Occipital lobe (tissue), 1 donor: ENCODE measurements at regions not wholly inside any gene's neighbourhood (a gene's known extent, or its start where the extent isn't known, plus 50 kb on each side); places are given as distances from the start of the nearest gene placed in this dataset.

Source experiments
- DNase-seq: peaks from one replicate; lab custom pipeline; 2025; lab: John Stamatoyannopoulos, UW

DNA sequence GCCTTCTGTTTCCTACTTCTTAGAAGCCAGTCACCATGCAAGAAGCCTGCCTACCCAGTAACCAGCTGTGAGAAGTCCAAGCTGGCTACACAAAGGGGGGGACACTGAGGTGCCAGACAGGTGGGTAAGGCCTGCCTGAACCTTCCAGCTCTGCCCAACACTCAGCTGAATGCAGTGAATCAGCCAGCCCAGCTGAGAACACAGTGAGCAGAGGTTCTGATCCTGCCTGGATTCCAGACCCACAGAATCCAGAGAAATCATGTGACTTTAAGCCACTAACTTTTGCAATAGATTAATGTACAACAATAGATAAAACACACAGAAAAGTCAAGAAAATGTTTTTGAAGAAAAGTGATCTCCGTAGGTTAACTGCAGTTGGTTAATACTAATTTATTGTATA is 151.7 kb downstream of the EFNB2 start:
- DNase-seq: no peak

DNA sequence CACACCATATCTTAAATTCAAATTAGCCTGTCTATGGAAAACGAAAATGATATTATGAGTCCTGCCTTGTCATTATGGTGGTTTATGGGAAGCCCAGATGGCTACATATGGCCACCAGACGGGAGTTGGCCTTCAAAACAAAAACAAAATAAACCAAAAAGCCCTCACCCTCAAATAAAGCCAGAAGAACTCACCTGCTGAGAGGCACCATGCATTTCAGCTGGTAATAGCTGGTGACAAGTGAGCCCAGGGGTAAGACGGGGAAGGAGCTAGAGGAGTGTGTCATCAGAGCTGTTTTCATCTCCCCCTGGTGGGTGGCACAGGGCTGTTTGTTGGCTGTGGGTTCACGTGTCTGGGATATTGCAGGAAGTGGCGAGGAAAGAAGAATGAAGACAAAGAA is 152.9 kb downstream of the EFNB2 start:
- DNase-seq: no peak

GRCh38 chr13:106381091-106381490 is 154.4 kb downstream of the EFNB2 start:
- DNase-seq: no peak

- no peak for DNase-seq
Measured at GRCh38 chr13:106377931-106378662, 157.4 kb downstream of the EFNB2 start.

DNA sequence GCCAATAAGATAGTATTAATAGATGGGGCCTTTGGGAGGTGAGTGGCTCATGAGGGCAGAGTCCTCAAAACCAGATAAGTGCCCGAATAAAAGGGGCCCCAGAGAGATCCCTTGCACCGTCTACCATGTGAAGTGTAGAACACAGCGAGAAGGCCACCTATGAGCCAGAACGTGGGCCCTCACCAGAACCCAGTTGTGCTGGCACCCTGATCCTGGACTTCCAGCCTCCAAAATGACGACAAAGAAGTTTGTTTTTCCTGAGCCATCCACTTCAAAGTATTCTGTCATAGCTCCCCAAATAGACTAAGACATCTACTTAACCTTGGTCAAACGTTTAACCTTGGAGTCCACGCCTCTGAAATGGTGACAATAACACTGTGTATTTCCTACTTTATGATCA is 158.1 kb downstream of the EFNB2 start:
- no peak for DNase-seq

GRCh38 chr13:106376401-106377112 is 158.9 kb downstream of the EFNB2 start:
- DNase-seq: peak; percentile 29

DNA sequence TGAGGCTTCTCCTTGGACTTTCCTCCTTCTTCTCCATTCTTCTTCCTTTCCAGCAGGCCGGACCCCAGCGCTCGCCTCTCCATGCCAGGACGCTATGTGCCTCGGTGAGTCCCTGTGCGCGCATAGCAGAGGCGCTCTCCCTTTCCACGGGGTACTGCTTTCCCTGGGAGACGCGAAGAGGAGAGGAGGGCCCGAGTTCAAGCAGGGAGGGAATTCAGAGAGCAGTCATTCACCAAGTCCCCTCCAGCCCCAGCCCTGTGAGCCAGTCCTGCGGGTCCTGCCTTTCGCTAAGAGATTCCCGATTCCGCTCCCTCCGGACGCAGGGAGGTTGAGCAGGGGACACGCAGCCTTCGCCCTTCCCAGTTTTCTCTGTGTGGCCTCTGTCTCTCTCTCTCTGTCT is 160.4 kb downstream of the EFNB2 start:
- no peak for DNase-seq

- no peak for DNase-seq
Measured at GRCh38 chr13:106374631-106375030, 160.8 kb downstream of the EFNB2 start.

- no peak for DNase-seq
Measured at GRCh38 chr13:106373989-106374572, 161.4 kb downstream of the EFNB2 start.

DNA sequence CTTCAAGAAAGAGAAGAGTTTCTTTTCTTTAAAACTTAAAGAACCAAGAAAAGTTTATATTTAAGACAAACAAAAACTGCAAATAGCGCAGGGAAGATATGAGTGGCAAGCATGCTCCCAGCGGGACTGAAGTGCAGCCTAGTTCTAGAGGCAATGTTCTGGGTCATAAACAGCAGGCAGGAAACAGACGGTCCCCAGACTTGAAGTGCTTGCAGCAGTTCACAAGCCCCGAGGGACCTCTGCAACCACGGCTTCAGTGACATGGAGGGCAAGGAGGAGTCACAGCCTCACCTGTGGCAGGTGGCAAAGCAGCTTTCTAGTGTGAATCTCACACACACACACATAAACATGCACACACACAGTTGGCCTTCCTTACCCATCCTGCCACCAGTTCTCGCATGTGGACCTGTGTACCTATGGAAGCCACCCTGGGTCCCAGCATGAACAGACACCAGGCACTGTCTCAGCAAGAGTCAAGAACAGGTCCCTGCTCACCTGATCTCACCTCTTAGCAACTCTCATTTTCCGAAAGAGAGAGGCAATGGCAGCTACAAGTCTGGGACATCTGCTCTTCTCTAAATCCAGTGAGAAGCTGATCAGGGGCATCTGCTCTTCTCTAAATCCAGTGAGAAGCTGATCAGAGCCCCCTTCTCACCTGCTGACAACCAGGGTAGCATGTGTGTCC is 162.0 kb downstream of the EFNB2 start:
- no peak for DNase-seq

DNA sequence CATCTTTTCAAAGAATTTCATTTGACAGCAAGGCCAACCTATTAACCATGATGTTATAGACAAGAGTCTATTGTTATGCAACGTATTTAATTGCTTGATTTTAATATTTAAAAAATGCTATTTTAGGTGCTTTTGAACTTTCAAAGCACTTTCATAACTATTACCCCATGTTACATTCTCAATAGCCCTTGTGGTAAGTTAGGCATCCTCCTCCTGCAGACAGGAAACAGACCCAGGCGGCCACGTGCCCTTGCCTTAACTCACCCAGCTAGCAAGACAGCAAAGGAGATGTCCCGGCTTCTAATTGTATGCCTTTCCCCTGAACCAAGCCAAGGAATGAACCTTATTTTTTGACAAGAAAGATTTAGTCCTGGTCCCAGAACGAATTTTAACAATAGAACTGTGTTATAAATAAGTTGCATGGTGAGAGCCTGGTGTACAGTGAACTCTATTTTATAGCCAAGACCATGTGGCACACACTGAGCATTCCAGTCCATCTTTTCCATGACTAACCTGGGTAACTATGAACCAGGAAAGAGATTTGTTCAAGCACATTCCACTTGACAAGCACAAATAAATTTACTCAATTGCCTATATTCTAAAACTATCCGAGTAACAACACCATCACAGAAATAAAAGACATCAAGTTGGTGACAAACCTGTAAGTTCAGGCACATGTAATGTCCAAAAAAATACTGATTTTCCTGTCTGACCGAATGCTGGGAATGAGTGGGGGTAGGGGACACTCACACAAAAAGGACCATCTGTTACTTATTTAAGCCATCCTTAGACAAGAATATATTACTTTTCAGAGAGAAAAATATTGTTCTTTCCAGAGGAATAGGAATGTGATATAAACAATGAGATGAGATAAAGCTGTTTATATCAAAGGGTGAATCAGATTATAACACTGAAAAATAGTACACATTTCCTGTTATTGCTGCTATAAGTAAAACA is 163.0 kb downstream of the EFNB2 start:
- DNase-seq: no peak

DNA sequence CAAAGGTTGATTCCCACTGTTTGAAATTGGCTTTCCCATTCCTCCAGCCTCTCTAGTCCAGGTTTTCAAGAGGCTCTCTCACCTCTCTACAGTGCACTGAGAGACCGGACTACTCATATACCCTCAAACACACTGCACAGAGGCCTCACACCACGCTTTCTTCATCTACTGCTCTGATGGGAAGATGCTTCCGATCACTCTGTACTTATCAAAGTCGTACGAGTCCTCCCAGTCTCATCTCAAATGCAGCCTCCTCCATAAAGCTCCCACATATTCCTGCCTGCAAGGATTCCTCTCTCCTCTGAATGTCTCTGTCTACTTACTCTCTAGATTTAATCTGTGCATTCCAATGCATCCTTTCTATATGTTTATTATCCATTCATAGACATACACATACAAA is 164.4 kb downstream of the EFNB2 start:
- DNase-seq: no peak

GRCh38 chr13:106369858-106370257 is 165.6 kb downstream of the EFNB2 start:
- no peak for DNase-seq

DNA sequence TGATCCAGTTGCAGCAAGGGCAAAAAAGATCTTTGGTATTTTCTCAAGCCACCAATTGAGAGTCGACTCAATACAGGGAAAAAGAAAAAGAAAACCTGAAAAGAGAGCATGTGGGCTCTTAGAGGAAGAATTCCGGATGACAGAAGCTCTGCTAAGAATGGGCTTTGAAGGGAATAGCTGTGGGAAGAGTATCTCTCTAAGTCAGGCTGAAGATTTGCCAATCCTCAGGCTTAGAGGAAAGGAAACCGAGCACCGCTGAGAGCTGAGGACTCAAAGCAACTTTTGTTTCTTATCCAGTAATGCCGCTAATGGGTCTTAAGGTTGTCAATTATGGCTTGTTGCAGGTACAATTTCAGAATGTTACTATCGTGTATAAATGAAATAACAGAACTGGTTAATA is 166.4 kb downstream of the EFNB2 start:
- DNase-seq: no peak

- no peak for DNase-seq
Measured at GRCh38 chr13:106367361-106367971, 168.0 kb downstream of the EFNB2 start.

DNA sequence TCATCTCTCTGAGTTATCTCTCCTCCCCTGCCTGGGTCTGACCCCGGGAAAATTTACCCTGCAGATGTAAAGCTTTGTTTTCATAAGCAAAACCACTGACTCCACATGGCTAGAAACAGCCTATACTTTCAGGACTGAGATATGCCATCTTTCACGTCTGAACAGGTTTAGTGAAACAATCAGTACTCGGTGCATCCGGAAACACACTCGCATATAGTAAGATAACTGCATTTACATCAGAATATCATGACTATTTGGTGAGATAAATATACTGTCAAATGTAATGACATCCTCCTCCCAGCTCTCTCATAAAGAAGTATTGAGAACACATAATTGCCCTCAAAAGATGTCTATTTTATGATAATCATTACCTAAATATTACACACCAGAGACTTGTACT is 172.8 kb downstream of the EFNB2 start:
- DNase-seq: no peak

DNA sequence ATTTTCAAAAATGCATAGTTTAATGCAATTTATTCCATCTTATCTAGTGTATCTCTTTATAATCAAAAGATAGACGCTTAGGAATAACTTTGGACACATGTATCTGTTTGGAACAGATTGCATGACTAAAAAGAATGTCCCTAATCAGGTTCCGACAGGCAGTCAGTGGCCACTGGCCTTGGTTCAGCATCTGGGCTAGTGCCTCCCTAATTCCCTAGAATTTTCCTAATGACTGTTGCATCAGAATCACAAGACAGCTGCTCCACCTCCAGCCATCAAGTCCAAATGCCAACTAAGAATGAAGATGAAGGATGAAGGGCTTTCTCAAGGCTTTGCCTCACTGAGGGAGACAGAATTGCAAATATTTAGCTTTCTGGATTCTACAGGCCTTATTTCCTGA is 173.8 kb downstream of the EFNB2 start:
- no peak for DNase-seq

- no peak for DNase-seq
Measured at GRCh38 chr13:106357198-106357597, 178.3 kb downstream of the EFNB2 start.

DNA sequence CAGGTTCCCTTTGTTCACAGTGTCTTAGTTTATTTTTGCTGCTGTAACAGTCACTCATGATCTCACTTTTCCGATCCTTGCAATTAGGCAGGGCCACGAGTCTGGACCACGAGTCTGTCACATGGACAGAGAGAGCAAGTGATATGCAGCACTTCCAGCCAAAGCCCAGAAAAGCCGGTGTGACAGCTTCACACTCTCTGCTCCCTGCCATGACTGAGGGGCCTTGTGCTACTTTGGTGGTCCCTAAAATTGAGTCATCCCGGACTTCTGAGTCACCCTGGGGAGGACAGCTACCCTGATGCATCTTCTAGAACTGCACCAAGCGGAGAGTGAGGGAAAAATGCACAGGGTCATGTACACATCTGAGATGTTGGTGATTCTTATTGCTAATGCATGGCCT is 179.6 kb downstream of the EFNB2 start:
- DNase-seq: no peak

DNA sequence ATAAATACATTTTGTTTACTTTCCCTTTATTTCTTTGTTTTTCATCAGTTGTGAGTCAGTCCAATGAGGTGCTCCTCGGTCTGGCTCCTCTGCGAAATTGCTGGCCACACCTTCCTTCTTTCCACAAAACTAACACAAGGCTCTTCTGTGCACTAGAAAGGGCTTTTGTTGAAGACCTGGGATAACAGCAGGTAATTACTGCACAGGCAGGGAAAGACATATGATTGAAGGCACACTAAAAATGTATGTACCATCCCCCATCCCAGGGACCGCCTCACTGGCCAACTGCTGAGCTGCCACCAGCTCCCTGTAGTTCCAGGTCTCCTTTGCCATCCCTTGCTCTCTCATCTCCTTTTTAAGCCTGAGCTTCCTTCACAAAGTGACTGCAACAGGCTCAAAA is 180.5 kb downstream of the EFNB2 start:
- no peak for DNase-seq

DNA sequence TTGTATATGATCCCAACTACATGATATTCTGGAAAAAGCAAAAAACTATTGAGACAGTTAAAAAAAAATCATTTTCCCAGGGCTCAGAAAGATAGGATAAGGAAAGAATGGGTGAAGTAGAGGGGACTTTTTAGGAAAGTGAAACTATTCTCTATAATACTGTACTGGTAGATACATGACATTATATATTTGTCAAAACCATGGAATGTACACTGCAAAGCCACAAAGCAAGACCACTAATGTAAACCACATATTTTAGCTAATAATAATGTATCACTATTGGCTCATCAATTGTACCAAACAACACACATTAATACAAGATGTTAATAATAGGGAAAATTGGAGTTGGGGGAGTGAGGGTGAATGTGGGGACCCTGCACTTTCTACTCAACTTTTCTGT is 182.6 kb downstream of the EFNB2 start:
- no peak for DNase-seq
